ENCODE measurements at regions not wholly inside any gene's neighbourhood (a gene's known extent, or its start where the extent isn't known, plus 50 kb on each side); places are given as distances from the start of the nearest gene placed in this dataset.

DNA sequence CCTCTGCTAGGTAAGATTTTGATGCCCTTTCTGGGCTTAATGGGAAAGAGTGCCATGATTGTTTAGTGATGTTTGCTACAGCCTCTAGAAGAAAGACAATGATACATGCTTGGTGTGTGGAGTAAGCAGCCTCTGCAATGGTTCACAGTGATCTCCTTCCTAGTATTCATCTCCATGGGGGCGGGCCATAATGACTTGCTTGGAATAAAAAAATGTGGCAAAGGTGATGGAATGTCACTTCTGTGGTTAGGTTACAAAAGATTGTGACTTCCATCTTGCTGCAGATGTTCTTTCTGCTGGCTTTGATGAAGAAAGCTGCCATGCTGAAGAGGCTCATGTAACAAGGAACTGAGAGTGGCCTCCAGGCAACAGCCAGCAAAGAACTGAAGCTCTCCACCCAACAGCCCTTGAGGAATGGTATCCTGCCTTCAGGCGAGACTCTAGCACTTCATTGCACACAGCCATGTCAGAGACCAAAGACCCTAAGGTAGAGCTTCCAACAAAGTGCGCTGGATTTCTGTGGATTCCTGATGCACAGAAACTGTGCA, 139.1 kb upstream of the LRIG1 start:
- no peaks in the 10 kb centered on the region for H4K20me1 ChIP-seq (replicated peaks in 1 of 2; ENCODE audit: control insufficient read depth in 1 of 2, insufficient read depth in 2 of 2, low read length in 2 of 2)
- H2BK12ac ChIP-seq (ENCODE audit: low read depth, low read length) = no peak overlapping the region
- no peaks in the 10 kb centered on the region for H3K36me3 ChIP-seq (ENCODE audit: control insufficient read depth in 2 of 4, insufficient read depth in 4 of 4, low read length in 3 of 4)
- H3K27ac ChIP-seq (ENCODE audit: low read depth, low read length) = no peak overlapping the region
- H3K4ac ChIP-seq (replicated peaks; ENCODE audit: insufficient read length, low read depth, low read length) = no peak overlapping the region
- no peak overlapping the region for H2AFZ ChIP-seq (ENCODE audit: low read length)
- no peak overlapping the region for H3K18ac ChIP-seq (ENCODE audit: extremely low read depth, low read length)
- H3K79me1 ChIP-seq (ENCODE audit: low read depth, low read length) = no peaks in the 10 kb centered on the region
- H3K4me3 ChIP-seq (ENCODE audit: extremely low read depth in 1 of 4, insufficient read depth in 2 of 4, low read depth in 3 of 4, low read length in 4 of 4) = no peak overlapping the region
- no peak overlapping the region for H3K14ac ChIP-seq (ENCODE audit: insufficient read length)
- H4K8ac ChIP-seq (ENCODE audit: extremely low read depth, insufficient read depth, low read length) = no peak overlapping the region
- no peaks in the 10 kb centered on the region for H3K9me3 ChIP-seq (ENCODE audit: insufficient read depth in 2 of 2, low read depth in 1 of 2, low read length in 1 of 2)
- no peak overlapping the region for H2BK5ac ChIP-seq (ENCODE audit: low read depth, low read length)
- DNase-seq (ENCODE audit: low read depth in 1 of 2, low spot score in 2 of 2) (no peak), FAIRE-seq (no peak)
- CTCF ChIA-PET (ENCODE audit: partially characterized antibody) = interaction anchor here (0.7 to 1.9 kb wide), 7 partner anchors 8 to 230 kb away, joined by 3 to 6 read pairs (median 3); no protein-coding TSS in a partner anchor
- H3K79me2 ChIP-seq (ENCODE audit: control insufficient read depth in 1 of 2, insufficient read depth in 2 of 2, low read length in 2 of 2) = no peaks in the 10 kb centered on the region
- POLR2A ChIA-PET (ENCODE audit: partially characterized antibody) = no interaction called here
- H3K27me3 ChIP-seq (replicated peaks in 1 of 4; ENCODE audit: control insufficient read depth in 3 of 4, extremely low read depth in 1 of 4, insufficient read depth in 3 of 4, low read length in 3 of 4) = peaks cover 0 to 2% (median 0%) of the 10 kb centered on the region in 4 experiments; a peak in 1 of 7 replicates
- no peak overlapping the region for H2BK15ac ChIP-seq (ENCODE audit: low read length)
- no peak overlapping the region for H3K56ac ChIP-seq (replicated peaks; ENCODE audit: insufficient read length, low read depth, low read length)
- no peak overlapping the region for H3K23ac ChIP-seq (ENCODE audit: insufficient read length)
- H2AK5ac ChIP-seq (ENCODE audit: low read depth, low read length) = no peak overlapping the region
- H2BK120ac ChIP-seq (replicated peaks; ENCODE audit: low read depth, low read length) = no peak overlapping the region
- H4K91ac ChIP-seq (replicated peaks; ENCODE audit: insufficient read length, low read length) = no peak overlapping the region
- no peak overlapping the region for H3K4me2 ChIP-seq (ENCODE audit: insufficient read depth in 1 of 2, low read depth in 2 of 2, low read length in 2 of 2)
- no peak overlapping the region for H2BK20ac ChIP-seq (ENCODE audit: low read length)
- no peak overlapping the region for H4K5ac ChIP-seq (ENCODE audit: insufficient read length, low read depth, low read length)
- peaks cover 0 to 3% (median under 1%) of the 10 kb centered on the region in 4 experiments; a peak in 1 of 7 replicates for H3K4me1 ChIP-seq (replicated peaks in 1 of 4; ENCODE audit: control insufficient read depth in 3 of 4, insufficient read depth in 4 of 4, low read length in 3 of 4)
- WGBS, 2 experiments (ENCODE audit: extremely low coverage in 1 of 2, insufficient coverage in 1 of 2, insufficient read length in 1 of 2, insufficient replicate concordance in 2 of 2, low coverage in 1 of 2, low lambda C conversion rate in 2 of 2, missing lambda C conversion rate in 1 of 2) = 88% methylated on average over 3 of the region's 3 CpGs; no CpG with 5 or more reads in 1 of the 2 experiments
- no peaks in the 10 kb centered on the region for H3K23me2 ChIP-seq (ENCODE audit: low read depth, low read length)
- no peak overlapping the region for H3K9ac ChIP-seq (replicated peaks in 1 of 4; ENCODE audit: extremely low read depth in 1 of 4, low read depth in 3 of 4, low read length in 3 of 4)
- TF ChIP-seq KDM1A (IDR thresholded peaks at IDR 0.05; ENCODE audit: borderline replicate concordance, low read length) = no peak
- no peak for TF ChIP-seq SIRT6 (IDR thresholded peaks at IDR 0.05; ENCODE audit: low read length)
- TF ChIP-seq TBP (IDR thresholded peaks at IDR 0.05; ENCODE audit: low read depth, low read length) = no peak
- no peak for TF ChIP-seq NRF1 (IDR thresholded peaks at IDR 0.05; ENCODE audit: low read depth, low read length)
- no peak for TF ChIP-seq SP2 (IDR thresholded peaks at IDR 0.05; ENCODE audit: low read length)
- TF ChIP-seq SRF (IDR thresholded peaks at IDR 0.05; ENCODE audit: low read depth, low read length) = no peak
- TF ChIP-seq ASH2L (IDR thresholded peaks at IDR 0.05; ENCODE audit: low read length) = no peak
- no peak for TF ChIP-seq BCL11A (IDR thresholded peaks at IDR 0.05; ENCODE audit: low read depth in 2 of 2, low read length in 2 of 2)
- no peak for TF ChIP-seq CBX5 (IDR thresholded peaks at IDR 0.05; ENCODE audit: low read depth, low read length)
- TF ChIP-seq SAP30 (IDR thresholded peaks at IDR 0.05; ENCODE audit: insufficient read depth, insufficient replicate concordance, low read length) = no peak
- TF ChIP-seq, protein P1, sequence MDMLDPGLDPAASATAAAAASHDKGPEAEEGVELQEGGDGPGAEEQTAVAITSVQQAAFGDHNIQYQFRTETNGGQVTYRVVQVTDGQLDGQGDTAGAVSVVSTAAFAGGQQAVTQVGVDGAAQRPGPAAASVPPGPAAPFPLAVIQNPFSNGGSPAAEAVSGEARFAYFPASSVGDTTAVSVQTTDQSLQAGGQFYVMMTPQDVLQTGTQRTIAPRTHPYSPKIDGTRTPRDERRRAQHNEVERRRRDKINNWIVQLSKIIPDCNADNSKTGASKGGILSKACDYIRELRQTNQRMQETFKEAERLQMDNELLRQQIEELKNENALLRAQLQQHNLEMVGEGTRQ (IDR thresholded peaks at IDR 0.05; ENCODE audit: low read length) = no peak
- no peak for TF ChIP-seq JUN (IDR thresholded peaks at IDR 0.05; ENCODE audit: low read depth, low read length)
- no peak for TF ChIP-seq TCF12 (IDR thresholded peaks at IDR 0.05; ENCODE audit: low read depth, low read length)
- TF ChIP-seq CHD1 (IDR thresholded peaks at IDR 0.05; ENCODE audit: low read depth, low read length) = no peak

Measured in H1 (cell line).